ENCODE measurements at regions not wholly inside any gene's neighbourhood (a gene's known extent, or its start where the extent isn't known, plus 50 kb on each side); places are given as distances from the start of the nearest gene placed in this dataset.

DNA sequence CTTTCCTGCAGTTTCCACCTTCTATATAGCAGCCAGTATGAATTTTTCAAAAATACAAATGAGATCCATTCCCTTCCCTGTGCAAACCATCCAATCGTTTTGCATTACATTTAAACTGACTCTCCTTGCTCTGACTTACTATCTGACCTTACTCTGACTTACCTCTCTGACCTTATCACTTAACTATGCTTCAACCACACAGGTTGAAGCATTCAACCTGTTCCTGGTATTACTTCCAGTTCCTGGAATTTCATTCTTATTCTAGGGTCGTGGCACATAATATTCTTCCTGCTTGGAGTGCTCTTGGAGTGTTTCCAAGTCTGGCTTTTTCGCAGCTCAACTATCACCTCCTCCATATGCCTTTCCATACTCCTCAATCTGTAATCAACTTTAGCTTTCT, 850.6 kb upstream of the CHAC2 start:
- no peaks in the 10 kb centered on the region for H4K20me1 ChIP-seq (ENCODE audit: control insufficient read depth, extremely low read depth, insufficient read depth, low read length)
- no peaks in the 10 kb centered on the region for H3K36me3 ChIP-seq (ENCODE audit: control insufficient read depth in 2 of 2, extremely low read depth in 1 of 2, insufficient read depth in 2 of 2, low read length in 2 of 2)
- TF ChIP-seq EZH2 (IDR thresholded peaks at IDR 0.05; ENCODE audit: low read length), result no peak
- TF ChIP-seq, protein P1, sequence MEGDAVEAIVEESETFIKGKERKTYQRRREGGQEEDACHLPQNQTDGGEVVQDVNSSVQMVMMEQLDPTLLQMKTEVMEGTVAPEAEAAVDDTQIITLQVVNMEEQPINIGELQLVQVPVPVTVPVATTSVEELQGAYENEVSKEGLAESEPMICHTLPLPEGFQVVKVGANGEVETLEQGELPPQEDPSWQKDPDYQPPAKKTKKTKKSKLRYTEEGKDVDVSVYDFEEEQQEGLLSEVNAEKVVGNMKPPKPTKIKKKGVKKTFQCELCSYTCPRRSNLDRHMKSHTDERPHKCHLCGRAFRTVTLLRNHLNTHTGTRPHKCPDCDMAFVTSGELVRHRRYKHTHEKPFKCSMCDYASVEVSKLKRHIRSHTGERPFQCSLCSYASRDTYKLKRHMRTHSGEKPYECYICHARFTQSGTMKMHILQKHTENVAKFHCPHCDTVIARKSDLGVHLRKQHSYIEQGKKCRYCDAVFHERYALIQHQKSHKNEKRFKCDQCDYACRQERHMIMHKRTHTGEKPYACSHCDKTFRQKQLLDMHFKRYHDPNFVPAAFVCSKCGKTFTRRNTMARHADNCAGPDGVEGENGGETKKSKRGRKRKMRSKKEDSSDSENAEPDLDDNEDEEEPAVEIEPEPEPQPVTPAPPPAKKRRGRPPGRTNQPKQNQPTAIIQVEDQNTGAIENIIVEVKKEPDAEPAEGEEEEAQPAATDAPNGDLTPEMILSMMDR (optimal IDR thresholded peaks at IDR 0.05 in 1 of 3, IDR thresholded peaks at IDR 0.05 in 1 of 3, conservative IDR thresholded peaks at IDR 0.05 in 1 of 3; ENCODE audit: extremely low read depth in 1 of 3, insufficient read depth in 2 of 3, low read length in 3 of 3), result no peak
- dilution Hi-C loops (cut with MboI; ENCODE audit: extremely low pct_ligation_motif_present, low sequenced_read_pairs), result no loop called here
- H3K27me3 ChIP-seq (ENCODE audit: control insufficient read depth, extremely low read depth, insufficient read depth, low read length), result no peaks in the 10 kb centered on the region
- FAIRE-seq (no peak), DNase-seq (ENCODE audit: low read depth, low spot score) (no peak)
- no peak overlapping the region for H3K4me2 ChIP-seq (ENCODE audit: control insufficient read depth, extremely low read depth, insufficient read depth, low read depth, low read length)
- no peaks in the 10 kb centered on the region for H3K9me3 ChIP-seq (ENCODE audit: control insufficient read depth, low read depth, low read length)
- no peak overlapping the region for H3K9ac ChIP-seq (ENCODE audit: control insufficient read depth, extremely low read depth, insufficient read depth, low read length)
- no peaks in the 10 kb centered on the region for H3K4me1 ChIP-seq (ENCODE audit: control insufficient read depth, extremely low read depth, insufficient read depth, low read length)
- no peaks in the 10 kb centered on the region for H3K9me1 ChIP-seq (ENCODE audit: control insufficient read depth, extremely low read depth, insufficient read depth, low read length)
- no peak overlapping the region for H2AFZ ChIP-seq (ENCODE audit: control insufficient read depth, low read length)
- no peaks in the 10 kb centered on the region for H3K79me2 ChIP-seq (ENCODE audit: control insufficient read depth, insufficient read depth, low read length)
- no peak overlapping the region for H3K27ac ChIP-seq (ENCODE audit: control insufficient read depth, insufficient read depth, low read length)
- no peak overlapping the region for H3K4me3 ChIP-seq (ENCODE audit: control insufficient read depth in 2 of 3, extremely low read depth in 1 of 3, insufficient read depth in 2 of 3, low read depth in 1 of 3, low read length in 3 of 3)

DNA sequence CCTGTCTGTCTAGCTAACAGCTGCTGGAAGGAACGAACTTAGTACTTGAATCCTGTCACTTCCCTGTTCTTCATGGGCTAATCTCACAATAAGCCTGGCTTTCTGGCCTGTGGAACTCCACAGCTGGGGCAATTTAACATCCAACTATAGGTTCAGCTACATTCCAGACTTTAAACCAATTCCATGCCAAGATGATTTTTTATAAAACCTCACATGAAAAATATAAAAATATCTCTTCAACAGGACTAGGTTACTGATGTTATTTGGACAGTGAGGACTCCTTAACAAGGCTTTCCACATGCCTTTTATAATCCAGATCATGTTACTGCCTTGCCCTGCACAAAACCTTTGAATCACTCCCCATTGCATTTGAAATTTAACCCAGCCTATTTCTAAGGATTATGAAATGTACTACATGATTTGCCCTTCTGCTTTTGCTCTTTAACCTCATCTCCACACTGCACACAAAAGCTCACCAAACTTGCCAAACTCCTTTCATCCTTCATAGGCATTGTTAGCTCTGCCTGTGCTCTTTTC, 863.2 kb upstream of the CHAC2 start:
- H3K9me3 ChIP-seq (ENCODE audit: control insufficient read depth, low read depth, low read length), result no peaks in the 10 kb centered on the region
- H3K4me1 ChIP-seq (ENCODE audit: control insufficient read depth, extremely low read depth, insufficient read depth, low read length), result no peaks in the 10 kb centered on the region
- H3K27ac ChIP-seq (ENCODE audit: control insufficient read depth, insufficient read depth, low read length), result no peak overlapping the region
- H3K4me2 ChIP-seq (ENCODE audit: control insufficient read depth, extremely low read depth, insufficient read depth, low read depth, low read length), result no peak overlapping the region
- DNase-seq (ENCODE audit: low read depth, low spot score) (no peak), FAIRE-seq (no peak)
- no peak overlapping the region for H2AFZ ChIP-seq (ENCODE audit: control insufficient read depth, low read length)
- TF ChIP-seq, protein P1 (optimal IDR thresholded peaks at IDR 0.05 in 1 of 3, IDR thresholded peaks at IDR 0.05 in 1 of 3, conservative IDR thresholded peaks at IDR 0.05 in 1 of 3; ENCODE audit: extremely low read depth in 1 of 3, insufficient read depth in 2 of 3, low read length in 3 of 3), result no peak
- TF ChIP-seq EZH2 (IDR thresholded peaks at IDR 0.05; ENCODE audit: low read length), result no peak
- no peak overlapping the region for H3K9ac ChIP-seq (ENCODE audit: control insufficient read depth, extremely low read depth, insufficient read depth, low read length)
- no peak overlapping the region for H3K4me3 ChIP-seq (ENCODE audit: control insufficient read depth in 2 of 3, extremely low read depth in 1 of 3, insufficient read depth in 2 of 3, low read depth in 1 of 3, low read length in 3 of 3)
- no peaks in the 10 kb centered on the region for H4K20me1 ChIP-seq (ENCODE audit: control insufficient read depth, extremely low read depth, insufficient read depth, low read length)
- H3K9me1 ChIP-seq (ENCODE audit: control insufficient read depth, extremely low read depth, insufficient read depth, low read length), result no peaks in the 10 kb centered on the region
- H3K79me2 ChIP-seq (ENCODE audit: control insufficient read depth, insufficient read depth, low read length), result no peaks in the 10 kb centered on the region
- no peaks in the 10 kb centered on the region for H3K27me3 ChIP-seq (ENCODE audit: control insufficient read depth, extremely low read depth, insufficient read depth, low read length)
- no peaks in the 10 kb centered on the region for H3K36me3 ChIP-seq (ENCODE audit: control insufficient read depth in 2 of 2, extremely low read depth in 1 of 2, insufficient read depth in 2 of 2, low read length in 2 of 2)
- dilution Hi-C loops (cut with MboI; ENCODE audit: extremely low pct_ligation_motif_present, low sequenced_read_pairs), result no loop called here
